Kidney (tissue), 13 donors: ENCODE measurements at regions not wholly inside any gene's neighbourhood (a gene's known extent, or its start where the extent isn't known, plus 50 kb on each side); places are given as distances from the start of the nearest gene placed in this dataset.

Source experiments
- DNase-seq, 5 donors: peaks; one replicate each; pipeline ENCODE4 v3.0.0-alpha.2; 2013 to 2020
- FAIRE-seq: peaks from 2 replicates; lab custom pipeline; 2012; peaks lifted over from hg19 to GRCh38; lab: Jason Lieb, UNC
- H3K27ac ChIP-seq, 2 donors: one replicate each; pipeline ENCODE4 v1.7.0; 2013; ENCODE audit warnings: low read depth in 2 of 2, low read length in 2 of 2, inconsistent platforms in 1 of 2
- H3K27me3 ChIP-seq: one replicate; pipeline ENCODE4 v1.7.1; 2013; ENCODE audit warnings: low read length, inconsistent platforms; ENCODE audit not compliant: control insufficient read depth, insufficient read depth
- H3K36me3 ChIP-seq, 3 donors: one replicate each; pipeline versions ENCODE4 v1.7.0 to v1.7.1; 2013; ENCODE audit warnings: low read length in 3 of 3, control low read depth in 1 of 3, inconsistent platforms in 1 of 3; ENCODE audit not compliant: insufficient read depth in 3 of 3, control insufficient read depth in 2 of 3
- H3K4me1 ChIP-seq, 3 donors: one replicate each; pipeline versions ENCODE4 v1.7.0 to v1.7.1; 2013; ENCODE audit warnings: low read length in 3 of 3, inconsistent platforms in 1 of 3, low read depth in 1 of 3; ENCODE audit not compliant: control insufficient read depth in 2 of 3, insufficient read depth in 2 of 3
- H3K4me3 ChIP-seq, 3 donors: one replicate each; pipeline versions ENCODE4 v1.7.0 to v1.8.1; 2013; ENCODE audit warnings: low read length in 3 of 3, control low read depth in 1 of 3, inconsistent platforms in 1 of 3
- H3K9ac ChIP-seq, 3 donors: one replicate each; pipeline versions ENCODE4 v1.7.0 to v1.7.1; 2013; ENCODE audit warnings: low read length in 3 of 3, control low read depth in 1 of 3, inconsistent platforms in 1 of 3
- H3K9me3 ChIP-seq, 3 donors: one replicate each; pipeline versions ENCODE4 v1.7.0 to v1.7.1; 2013; ENCODE audit warnings: low read length in 3 of 3, control low read depth in 1 of 3, inconsistent platforms in 1 of 3; ENCODE audit not compliant: control insufficient read depth in 2 of 3, insufficient read depth in 1 of 3
- intact Hi-C: fragments of 100-400 bp; cut with DNase I; formaldehyde crosslinking; loops from one replicate; pipeline ENCODE4 v1.11.1; 2022
- TF ChIP-seq, protein P1 (sequence below): IDR thresholded peaks from 3 replicates; pipeline ENCODE4 v1.5.1; 2012; ENCODE audit warnings: mild to moderate bottlenecking, moderate library complexity, borderline replicate concordance; ENCODE audit not compliant: insufficient read depth; ENCODE audit errors: extremely low read depth
- donor health status: control.
- donor health status: control.
- donor health status: control.
- donor health status: control.
- donor health status: control.
- donor health status: DM: yes; HTN: yes; CAD: no.
- donor health status: Normal renal cell carcinoma (clear cell type).

DNA sequence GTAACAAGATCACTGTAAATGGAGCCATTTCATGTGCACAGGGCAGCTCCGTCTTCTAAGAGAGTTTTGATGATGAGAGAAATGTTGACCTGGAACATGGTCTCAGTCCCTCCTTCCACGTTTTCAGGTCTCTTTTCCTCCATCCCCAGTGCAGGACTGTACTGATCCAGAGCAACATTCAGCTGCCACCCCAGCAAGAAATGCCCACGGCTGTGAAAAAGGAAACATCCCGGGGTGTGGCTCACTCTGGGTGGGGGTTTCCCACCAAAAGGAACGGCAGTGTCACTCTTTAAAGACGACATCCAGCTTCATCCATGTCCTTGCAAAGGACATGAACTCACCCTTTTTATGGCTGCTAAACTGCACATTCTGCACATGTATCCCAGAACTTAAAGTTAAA lies 92.6 kb downstream of the ERMARD start:
- FAIRE-seq (no peak), DNase-seq (no peak)
- intact Hi-C loops: no loop called here

DNA sequence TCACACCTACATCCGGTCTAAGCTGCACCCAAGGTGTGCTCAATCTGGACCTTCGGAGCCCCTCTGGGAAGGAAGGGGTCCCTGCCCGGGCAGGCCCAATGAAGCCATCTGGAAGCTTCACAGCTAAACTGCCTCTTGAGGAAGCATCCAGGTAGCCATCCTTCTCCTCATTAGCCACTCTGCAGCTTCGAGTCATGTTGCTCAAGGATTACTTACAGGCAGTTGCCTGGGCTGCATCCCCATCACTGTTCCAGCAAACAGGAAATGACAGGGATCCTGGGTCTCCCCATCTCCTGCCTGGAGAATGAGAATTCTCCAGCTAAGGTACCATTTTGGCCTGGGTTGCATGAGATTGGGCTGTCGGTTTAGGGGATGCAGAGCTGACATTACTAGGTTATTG lies 91.7 kb downstream of the ERMARD start:
- intact Hi-C loops: no loop called here
- DNase-seq (no peak), FAIRE-seq (no peak)

More for the DNA sequence above, 92.6 kb downstream of the ERMARD start:
- TF ChIP-seq, protein P1, sequence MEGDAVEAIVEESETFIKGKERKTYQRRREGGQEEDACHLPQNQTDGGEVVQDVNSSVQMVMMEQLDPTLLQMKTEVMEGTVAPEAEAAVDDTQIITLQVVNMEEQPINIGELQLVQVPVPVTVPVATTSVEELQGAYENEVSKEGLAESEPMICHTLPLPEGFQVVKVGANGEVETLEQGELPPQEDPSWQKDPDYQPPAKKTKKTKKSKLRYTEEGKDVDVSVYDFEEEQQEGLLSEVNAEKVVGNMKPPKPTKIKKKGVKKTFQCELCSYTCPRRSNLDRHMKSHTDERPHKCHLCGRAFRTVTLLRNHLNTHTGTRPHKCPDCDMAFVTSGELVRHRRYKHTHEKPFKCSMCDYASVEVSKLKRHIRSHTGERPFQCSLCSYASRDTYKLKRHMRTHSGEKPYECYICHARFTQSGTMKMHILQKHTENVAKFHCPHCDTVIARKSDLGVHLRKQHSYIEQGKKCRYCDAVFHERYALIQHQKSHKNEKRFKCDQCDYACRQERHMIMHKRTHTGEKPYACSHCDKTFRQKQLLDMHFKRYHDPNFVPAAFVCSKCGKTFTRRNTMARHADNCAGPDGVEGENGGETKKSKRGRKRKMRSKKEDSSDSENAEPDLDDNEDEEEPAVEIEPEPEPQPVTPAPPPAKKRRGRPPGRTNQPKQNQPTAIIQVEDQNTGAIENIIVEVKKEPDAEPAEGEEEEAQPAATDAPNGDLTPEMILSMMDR: no peak
- Histone ChIP-seq H3K9me3 (no peaks in the 10 kb centered on the region), H3K36me3 (no peaks in the 10 kb centered on the region), H3K27ac (no peak overlapping the region), H3K27me3 (no peaks in the 10 kb centered on the region), H3K4me1 (no peaks in the 10 kb centered on the region), H3K4me3 (no peak overlapping the region), H3K9ac (no peak overlapping the region)

DNA sequence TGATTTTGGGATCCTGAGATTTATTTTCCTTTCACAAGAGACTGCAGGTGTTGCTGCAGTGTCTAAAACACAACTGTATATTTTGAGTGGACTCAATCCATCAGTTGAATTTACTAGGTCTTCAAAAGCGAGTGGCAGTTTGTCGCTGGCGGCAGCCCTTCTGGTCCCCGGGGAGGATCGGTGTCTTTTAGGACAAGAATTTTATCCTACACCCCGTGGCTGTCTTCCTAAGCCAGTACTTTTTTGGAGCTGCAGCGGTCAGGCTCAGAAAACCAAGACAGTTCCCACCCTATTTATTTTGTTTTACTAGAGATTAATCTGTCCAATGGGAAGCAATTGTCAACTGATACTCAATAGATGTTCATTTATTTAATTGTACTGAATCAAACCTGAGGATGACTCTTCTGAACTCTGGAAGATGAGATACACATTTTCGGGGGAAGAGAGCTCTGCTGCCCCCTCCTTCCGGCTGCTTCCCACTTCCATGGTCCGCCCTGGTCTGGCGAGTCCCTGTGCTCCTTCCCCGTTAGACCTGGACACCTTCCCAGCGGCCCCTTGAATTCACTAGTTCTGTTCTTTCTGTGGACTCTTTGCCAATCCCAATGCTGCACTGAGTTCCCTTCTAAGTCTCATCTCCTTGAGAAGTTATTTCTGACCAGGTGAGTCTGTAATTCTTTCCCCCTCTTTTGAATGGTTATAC lies 90.6 kb downstream of the ERMARD start:
- Histone ChIP-seq H3K4me1 (no peaks in the 10 kb centered on the region), H3K27me3 (no peaks in the 10 kb centered on the region), H3K27ac (no peak overlapping the region), H3K9me3 (no peaks in the 10 kb centered on the region), H3K4me3 (no peak overlapping the region), H3K36me3 (no peaks in the 10 kb centered on the region), H3K9ac (no peak overlapping the region)
- DNase-seq: no peak
- TF ChIP-seq, protein P1: no peak
- intact Hi-C loops: no loop called here
- no peak for FAIRE-seq

More for the DNA sequence above, 91.7 kb downstream of the ERMARD start:
- Histone ChIP-seq H3K36me3 (no peaks in the 10 kb centered on the region), H3K27me3 (no peaks in the 10 kb centered on the region), H3K4me3 (no peak overlapping the region), H3K27ac (no peak overlapping the region), H3K9ac (no peak overlapping the region), H3K4me1 (no peaks in the 10 kb centered on the region), H3K9me3 (no peaks in the 10 kb centered on the region)
- TF ChIP-seq, protein P1: no peak
